HEK293 (cell line): ENCODE measurements at regions not wholly inside any gene's neighbourhood (a gene's known extent, or its start where the extent isn't known, plus 50 kb on each side); places are given as distances from the start of the nearest gene placed in this dataset.

Experiments used
- CTCF ChIA-PET: fragments of 350-600 bp; formaldehyde crosslinking; extraction: SDS; loops from one replicate; lab custom pipeline; 2021; ENCODE audit warnings: antibody characterized with exemption; lab: Yijun Ruan, JAX
- POLR2A ChIA-PET: fragments of 300-600 bp; formaldehyde crosslinking; extraction: SDS; loops from one replicate; lab custom pipeline; 2020; ENCODE audit warnings: antibody characterized with exemption, inconsistent platforms; lab: Yijun Ruan, JAX
- H3K27ac ChIP-seq: fragments of 200-500 bp; sonication (Bioruptor generic); 2 replicates; pipeline ENCODE4 v1.5.1; 2014; ENCODE audit warnings: low read depth, low read length, control low read depth, inconsistent platforms; ENCODE audit errors: extremely low read depth
- H3K36me3 ChIP-seq, 2 experiments: fragments of 200-500 bp in 1 of 2; sonication (Bioruptor generic) in 1 of 2; 1 replicate in 1 of 2; 2 replicates in 1 of 2; pipeline ENCODE4 v1.5.1; 2014 to 2017; ENCODE audit warnings: inconsistent platforms in 2 of 2, low read length in 2 of 2; ENCODE audit not compliant: control insufficient read depth in 2 of 2, insufficient read depth in 1 of 2
- H3K4me1 ChIP-seq: fragments of 200-500 bp; sonication (Bioruptor generic); 2 replicates; pipeline ENCODE4 v1.5.1; 2014; ENCODE audit warnings: mild to moderate bottlenecking, low read length, inconsistent platforms; ENCODE audit not compliant: control insufficient read depth, insufficient read depth
- H3K4me3 ChIP-seq: 2 replicates; pipeline ENCODE4 v1.5.1; 2011; ENCODE audit warnings: low read depth, mild to moderate bottlenecking, control low read depth, low read length, moderate library complexity
- H3K9me3 ChIP-seq: fragments of 200-500 bp; sonication (Bioruptor generic); 2 replicates; pipeline ENCODE4 v1.5.1; 2014; ENCODE audit warnings: low read depth, low read length, inconsistent platforms; ENCODE audit not compliant: control insufficient read depth, insufficient read depth
- EGR2 ChIP-seq: fragments of 450-650 bp; formaldehyde crosslinking; IDR thresholded peaks from 2 replicates; pipeline ENCODE4 v1.5.1; 2016; ENCODE audit warnings: low read depth, missing biosample characterization, missing genetic modification characterization
- SCRT2 ChIP-seq: fragments of 450-650 bp; formaldehyde crosslinking; IDR thresholded peaks from 2 replicates; pipeline ENCODE4 v1.5.1; 2016; ENCODE audit warnings: missing biosample characterization, missing genetic modification characterization
- ZBTB1 ChIP-seq: fragments of 450-650 bp; formaldehyde crosslinking; IDR thresholded peaks from 2 replicates; pipeline ENCODE4 v1.5.1; 2016; ENCODE audit warnings: missing biosample characterization, missing genetic modification characterization
- ZNF10 ChIP-seq: fragments of 450-650 bp; formaldehyde crosslinking; IDR thresholded peaks from 2 replicates; pipeline ENCODE4 v1.5.1; 2017; ENCODE audit warnings: missing biosample characterization, missing genetic modification characterization
- ZNF112 ChIP-seq: fragments of 450-650 bp; formaldehyde crosslinking; IDR thresholded peaks from 2 replicates; pipeline ENCODE4 v1.5.0; 2017; ENCODE audit warnings: missing biosample characterization, missing genetic modification characterization
- ZNF140 ChIP-seq: fragments of 450-650 bp; formaldehyde crosslinking; IDR thresholded peaks from 2 replicates; pipeline ENCODE4 v1.5.1; 2016; ENCODE audit warnings: missing biosample characterization, missing genetic modification characterization
- ZNF223 ChIP-seq: fragments of 450-650 bp; formaldehyde crosslinking; IDR thresholded peaks from 2 replicates; pipeline ENCODE4 v1.5.1; 2016; ENCODE audit warnings: missing biosample characterization, missing genetic modification characterization
- ZNF292 ChIP-seq: fragments of 450-650 bp; formaldehyde crosslinking; IDR thresholded peaks from 2 replicates; pipeline ENCODE4 v1.5.1; 2016; ENCODE audit warnings: low read depth, missing biosample characterization, missing genetic modification characterization, borderline replicate concordance
- ZNF341 ChIP-seq: fragments of 450-650 bp; formaldehyde crosslinking; IDR thresholded peaks from 2 replicates; pipeline ENCODE4; 2016; ENCODE audit warnings: low read depth, missing biosample characterization, missing genetic modification characterization
- ZNF354C ChIP-seq: fragments of 450-650 bp; formaldehyde crosslinking; IDR thresholded peaks from 2 replicates; pipeline ENCODE4 v1.5.1; 2016; ENCODE audit warnings: missing biosample characterization, missing genetic modification characterization, low read depth, borderline replicate concordance
- ZNF398 ChIP-seq: fragments of 450-650 bp; formaldehyde crosslinking; IDR thresholded peaks from 2 replicates; pipeline ENCODE4 v1.5.1; 2017; ENCODE audit warnings: missing biosample characterization, missing genetic modification characterization
- ZNF416 ChIP-seq: fragments of 450-650 bp; formaldehyde crosslinking; IDR thresholded peaks from 2 replicates; pipeline ENCODE4 v1.5.1; 2016; ENCODE audit warnings: missing biosample characterization, missing genetic modification characterization
- ZNF433 ChIP-seq: fragments of 450-650 bp; formaldehyde crosslinking; IDR thresholded peaks from 2 replicates; pipeline ENCODE4 v1.5.1; 2016; ENCODE audit warnings: missing biosample characterization, missing genetic modification characterization, low read depth
- ZNF571 ChIP-seq: fragments of 450-650 bp; formaldehyde crosslinking; IDR thresholded peaks from 2 replicates; pipeline ENCODE4 v1.5.0; 2017; ENCODE audit warnings: missing biosample characterization, missing genetic modification characterization
- ZNF654 ChIP-seq: fragments of 450-650 bp; formaldehyde crosslinking; IDR thresholded peaks from 2 replicates; pipeline ENCODE4 v1.5.1; 2016; ENCODE audit warnings: low read depth, missing biosample characterization, missing genetic modification characterization
- ZNF692 ChIP-seq: fragments of 450-650 bp; formaldehyde crosslinking; IDR thresholded peaks from 2 replicates; pipeline ENCODE4 v1.5.1; 2016; ENCODE audit warnings: missing biosample characterization, missing genetic modification characterization
- ZNF792 ChIP-seq: fragments of 450-650 bp; formaldehyde crosslinking; IDR thresholded peaks from 2 replicates; pipeline ENCODE4 v1.5.1; 2016; ENCODE audit warnings: missing biosample characterization, missing genetic modification characterization
- TF ChIP-seq, protein P1 (sequence below): fragments of 450-650 bp; formaldehyde crosslinking; IDR thresholded peaks from 2 replicates; pipeline ENCODE4 v1.5.1; 2016; ENCODE audit warnings: missing biosample characterization, missing genetic modification characterization

- TF ChIP-seq ZNF654 (tag by site-specific recombination) (no peak), ZNF354C (tag by site-specific recombination) (no peak), ZNF571 (tag by site-specific recombination) (no peak), ZNF416 (tag by site-specific recombination) (no peak), ZNF292 (tag by site-specific recombination) (no peak), ZNF112 (no peak), ZNF10 (tag by site-specific recombination) (no peak), ZNF692 (tag by site-specific recombination) (no peak)
- TF ChIP-seq, protein P1, sequence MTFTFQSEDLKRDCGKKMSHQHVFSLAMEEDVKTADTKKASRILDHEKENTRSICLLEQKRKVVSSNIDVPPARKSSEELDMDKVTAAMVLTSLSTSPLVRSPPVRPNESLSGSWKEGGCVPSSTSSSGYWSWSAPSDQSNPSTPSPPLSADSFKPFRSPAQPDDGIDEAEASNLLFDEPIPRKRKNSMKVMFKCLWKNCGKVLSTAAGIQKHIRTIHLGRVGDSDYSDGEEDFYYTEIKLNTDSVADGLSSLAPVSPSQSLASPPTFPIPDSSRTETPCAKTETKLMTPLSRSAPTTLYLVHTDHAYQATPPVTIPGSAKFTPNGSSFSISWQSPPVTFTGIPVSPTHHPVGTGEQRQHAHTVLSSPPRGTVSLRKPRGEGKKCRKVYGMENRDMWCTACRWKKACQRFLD (tag by site-specific recombination): no peak
These were observed 216.8 kb upstream of the TRAM1L1 start (continued) for GRCh38 chr4:117302226-117302625.

- Histone ChIP-seq H3K36me3 (no peaks in the 10 kb centered on the region), H3K4me3 (no peak overlapping the region), H3K4me1 (no peaks in the 10 kb centered on the region), H3K27ac (no peak overlapping the region), H3K9me3 (no peaks in the 10 kb centered on the region)
- ChIA-PET CTCF (no interaction called here), POLR2A (no interaction called here)
- TF ChIP-seq ZNF792 (tag by site-specific recombination) (no peak), ZNF341 (tag by site-specific recombination) (no peak), SCRT2 (tag by site-specific recombination) (no peak)
These were observed 225.8 kb upstream of the TRAM1L1 start for GRCh38 chr4:117311215-117311614.

DNA sequence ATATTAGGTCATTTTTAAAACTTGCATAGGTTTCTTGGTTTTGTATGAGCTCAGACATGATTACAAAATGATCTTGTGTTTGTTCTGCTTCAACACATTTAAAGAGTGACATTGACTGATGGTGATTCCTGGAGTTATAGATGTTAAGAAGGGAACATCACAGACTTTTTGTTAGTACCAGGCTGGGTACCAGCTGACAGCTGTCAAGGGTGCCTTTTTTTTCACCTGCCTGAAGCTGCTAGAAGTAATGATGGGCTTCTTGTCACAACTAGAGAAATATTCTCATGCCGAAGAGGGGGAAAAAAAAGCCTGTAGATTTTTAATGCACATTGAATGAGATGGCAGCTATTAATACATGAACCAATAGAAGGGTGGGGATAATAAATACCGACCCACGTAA is 226.6 kb upstream of the TRAM1L1 start:
- Histone ChIP-seq H3K36me3 (no peaks in the 10 kb centered on the region), H3K4me3 (no peak overlapping the region), H3K9me3 (no peaks in the 10 kb centered on the region), H3K27ac (no peak overlapping the region), H3K4me1 (no peaks in the 10 kb centered on the region)
- CTCF ChIA-PET: no interaction called here
- POLR2A ChIA-PET: no interaction called here
- TF ChIP-seq EGR2: no peak
- no peak for TF ChIP-seq ZNF398 (tag by site-specific recombination)
- no peak for TF ChIP-seq ZNF433
- TF ChIP-seq ZNF140: no peak
- TF ChIP-seq ZBTB1 (tag by site-specific recombination): no peak
- no peak for TF ChIP-seq ZNF223
